ENCODE measurements at regions not wholly inside any gene's neighbourhood (a gene's known extent, or its start where the extent isn't known, plus 50 kb on each side); places are given as distances from the start of the nearest gene placed in this dataset.

GRCh38 chr4:180437601-180438000, 1805.6 kb upstream of the TENM3 start:
- intact Hi-C loops (cut with micrococcal nuclease), result no loop called here

- intact Hi-C loops (cut with micrococcal nuclease), result no loop called here
Measured at GRCh38 chr4:180448306-180448705, 1794.9 kb upstream of the TENM3 start.

- intact Hi-C loops (cut with micrococcal nuclease), result no loop called here
Measured at GRCh38 chr4:180449395-180449956, 1793.7 kb upstream of the TENM3 start.

GRCh38 chr4:180455226-180455625, 1788.0 kb upstream of the TENM3 start:
- intact Hi-C loops (cut with micrococcal nuclease), result no loop called here

GRCh38 chr4:180456928-180457327, 1786.3 kb upstream of the TENM3 start:
- intact Hi-C loops (cut with micrococcal nuclease), result no loop called here

GRCh38 chr4:180462116-180462515, 1781.1 kb upstream of the TENM3 start:
- intact Hi-C loops (cut with micrococcal nuclease), result no loop called here

- intact Hi-C loops (cut with micrococcal nuclease), result no loop called here
Measured at GRCh38 chr4:180465364-180465763, 1777.8 kb upstream of the TENM3 start.

- intact Hi-C loops (cut with micrococcal nuclease), result no loop called here
Measured at GRCh38 chr4:180483036-180483435, 1760.2 kb upstream of the TENM3 start.

GRCh38 chr4:180485407-180485806, 1757.8 kb upstream of the TENM3 start:
- intact Hi-C loops (cut with micrococcal nuclease), result no loop called here

- intact Hi-C loops (cut with micrococcal nuclease), result no loop called here
Measured at GRCh38 chr4:180486342-180486741, 1756.9 kb upstream of the TENM3 start.

- intact Hi-C loops (cut with micrococcal nuclease), result no loop called here
Measured at GRCh38 chr4:180489787-180490186, 1753.4 kb upstream of the TENM3 start.

GRCh38 chr4:180491210-180491609, 1752.0 kb upstream of the TENM3 start:
- intact Hi-C loops (cut with micrococcal nuclease), result no loop called here

GRCh38 chr4:180493299-180493698, 1749.9 kb upstream of the TENM3 start:
- intact Hi-C loops (cut with micrococcal nuclease), result no loop called here

- intact Hi-C loops (cut with micrococcal nuclease), result no loop called here
Measured at GRCh38 chr4:180500154-180500553, 1743.0 kb upstream of the TENM3 start.

- intact Hi-C loops (cut with micrococcal nuclease), result no loop called here
Measured at GRCh38 chr4:180512801-180513475, 1730.3 kb upstream of the TENM3 start.

- intact Hi-C loops (cut with micrococcal nuclease), result no loop called here
Measured at GRCh38 chr4:180518906-180519305, 1724.3 kb upstream of the TENM3 start.

- intact Hi-C loops (cut with micrococcal nuclease), result no loop called here
Measured at GRCh38 chr4:180521181-180521580, 1722.0 kb upstream of the TENM3 start.

GRCh38 chr4:180525523-180526077, 1717.6 kb upstream of the TENM3 start:
- intact Hi-C loops (cut with micrococcal nuclease), result no loop called here

GRCh38 chr4:180528003-180528402, 1715.2 kb upstream of the TENM3 start:
- intact Hi-C loops (cut with micrococcal nuclease), result no loop called here

- intact Hi-C loops (cut with micrococcal nuclease), result no loop called here
Measured at GRCh38 chr4:180530787-180531186, 1712.4 kb upstream of the TENM3 start.

- intact Hi-C loops (cut with micrococcal nuclease), result no loop called here
Measured at GRCh38 chr4:180532691-180533090, 1710.5 kb upstream of the TENM3 start.

GRCh38 chr4:180538384-180539057, 1704.7 kb upstream of the TENM3 start:
- intact Hi-C loops (cut with micrococcal nuclease), result no loop called here

- intact Hi-C loops (cut with micrococcal nuclease), result no loop called here
Measured at GRCh38 chr4:180539284-180539683, 1703.9 kb upstream of the TENM3 start.
